Activated CD8-positive, alpha-beta T cell treated with anti-CD3 and anti-CD28 coated beads for 36 hours (primary cell): ENCODE measurements at regions not wholly inside any gene's neighbourhood (a gene's known extent, or its start where the extent isn't known, plus 50 kb on each side); places are given as distances from the start of the nearest gene placed in this dataset.
"Not testable (repeated sequence)": the region's sequence is repeated elsewhere in the genome, so short reads cannot be mapped to it uniquely, and the experiment has no call there.

Experiments
- ATAC-seq: fragments of 200-7000 bp; cut with Tn5 transposase; one replicate; pipeline ENCODE4 v1.10.0; 2021; ENCODE audit warnings: mild to moderate bottlenecking, moderate library complexity
- CTCF ChIA-PET: fragments of 350-600 bp; sonication (Branson Sonifier 250); formaldehyde crosslinking; loops from one replicate; lab custom pipeline; 2021; ENCODE audit warnings: antibody characterized with exemption; lab: Charles Lee
- POLR2A ChIA-PET: fragments of 350-600 bp; sonication (Branson Sonifier 250); formaldehyde crosslinking; loops from one replicate; lab custom pipeline; 2021; ENCODE audit warnings: antibody characterized with exemption; lab: Charles Lee
- DNase-seq: peaks from one replicate; pipeline ENCODE4 v3.0.0-alpha.2; 2020
- H3K27ac Mint-ChIP-seq: one replicate; pipeline ENCODE4 v1.8.0; 2021; ENCODE audit warnings: mild to moderate bottlenecking, mixed read lengths
- H3K27me3 Mint-ChIP-seq: one replicate; pipeline ENCODE4 v1.8.0; 2021; ENCODE audit warnings: mixed read lengths
- H3K36me3 Mint-ChIP-seq: one replicate; pipeline ENCODE4 v1.8.0; 2021; ENCODE audit warnings: low read depth, mixed read lengths
- H3K4me1 Mint-ChIP-seq: one replicate; pipeline ENCODE4 v1.8.0; 2021; ENCODE audit warnings: low read depth, mixed read lengths
- H3K4me3 Mint-ChIP-seq: one replicate; pipeline ENCODE4 v1.8.0; 2021; ENCODE audit warnings: mild to moderate bottlenecking, moderate library complexity, mixed read lengths
- H3K9me3 Mint-ChIP-seq: one replicate; pipeline ENCODE4 v1.8.0; 2021; ENCODE audit warnings: mixed read lengths
- CTCF ChIP-seq: fragments of 200-600 bp; IDR thresholded peaks from one replicate; pipeline ENCODE4 v1.8.0; 2022; ENCODE audit warnings: antibody characterized with exemption, mild to moderate bottlenecking
- intact Hi-C: fragments of 100-400 bp; cut with micrococcal nuclease; formaldehyde crosslinking; loops from one replicate; pipeline ENCODE4 v1.10.0; 2022

- Mint-ChIP-seq H3K27me3 (no peaks in the 10 kb centered on the region), H3K4me3 (no peak overlapping the region), H3K4me1 (no peaks in the 10 kb centered on the region), H3K9me3 (peaks cover 2% of the 10 kb centered on the region), H3K36me3 (no peaks in the 10 kb centered on the region), H3K27ac (no peak overlapping the region)
- intact Hi-C loops = no loop called here
- ATAC-seq (no peak), DNase-seq (no peak)
- POLR2A ChIA-PET = no interaction called here
- CTCF ChIA-PET = no interaction called here
- TF ChIP-seq CTCF = no peak
These were observed 905.5 kb downstream of the REEP3 start for GRCh38 chr10:64426745-64427144.

- peak; percentile 2 for DNase-seq
- H3K9me3 Mint-ChIP-seq = peaks cover 2% of the 10 kb centered on the region
- H3K4me3 Mint-ChIP-seq = no peak overlapping the region
- H3K36me3 Mint-ChIP-seq = no peaks in the 10 kb centered on the region
- no peaks in the 10 kb centered on the region for H3K27me3 Mint-ChIP-seq
- POLR2A ChIA-PET = no interaction called here
- no peak for TF ChIP-seq CTCF
- intact Hi-C loops = no loop called here
- H3K4me1 Mint-ChIP-seq = no peaks in the 10 kb centered on the region
- no peak overlapping the region for H3K27ac Mint-ChIP-seq
- CTCF ChIA-PET = no interaction called here
- no peak for ATAC-seq
These were observed 909.6 kb downstream of the REEP3 start for GRCh38 chr10:64430690-64431323.

- H3K36me3 Mint-ChIP-seq, CTCF ChIA-PET, POLR2A ChIA-PET, H3K4me1 Mint-ChIP-seq, H3K9me3 Mint-ChIP-seq, H3K27ac Mint-ChIP-seq, DNase-seq, ATAC-seq, H3K27me3 Mint-ChIP-seq, H3K4me3 Mint-ChIP-seq, intact Hi-C loops: not testable (repeated sequence)
These were observed 920.7 kb downstream of the REEP3 start for GRCh38 chr10:64441872-64442271.

GRCh38 chr10:64444163-64444562, 923.0 kb downstream of the REEP3 start:
- no peak for DNase-seq
- H3K36me3 Mint-ChIP-seq = no peaks in the 10 kb centered on the region
- no peak for ATAC-seq
- CTCF ChIA-PET = no interaction called here
- no peak overlapping the region for H3K4me3 Mint-ChIP-seq
- intact Hi-C loops = no loop called here
- no peak for TF ChIP-seq CTCF
- no peaks in the 10 kb centered on the region for H3K27me3 Mint-ChIP-seq
- peaks cover 3% of the 10 kb centered on the region for H3K9me3 Mint-ChIP-seq
- H3K27ac Mint-ChIP-seq = no peak overlapping the region
- POLR2A ChIA-PET = no interaction called here
- no peaks in the 10 kb centered on the region for H3K4me1 Mint-ChIP-seq

- Mint-ChIP-seq H3K36me3 (no peaks in the 10 kb centered on the region), H3K27me3 (no peaks in the 10 kb centered on the region), H3K9me3 (peaks cover 3% of the 10 kb centered on the region), H3K4me1 (no peaks in the 10 kb centered on the region), H3K27ac (no peak overlapping the region), H3K4me3 (no peak overlapping the region)
- intact Hi-C loops = no loop called here
- CTCF ChIA-PET = no interaction called here
- no peak for ATAC-seq
- POLR2A ChIA-PET = no interaction called here
- TF ChIP-seq CTCF = no peak
- no peak for DNase-seq
These were observed 923.4 kb downstream of the REEP3 start for GRCh38 chr10:64444564-64444963.
